ENCODE measurements at regions not wholly inside any gene's neighbourhood (a gene's known extent, or its start where the extent isn't known, plus 50 kb on each side); places are given as distances from the start of the nearest gene placed in this dataset.
"Not testable (repeated sequence)": the region's sequence is repeated elsewhere in the genome, so short reads cannot be mapped to it uniquely, and the experiment has no call there.

- DNase-seq (ENCODE audit: low read depth) = no peak
Measured at GRCh38 chr18:4544142-4544541, 89.0 kb upstream of the DLGAP1 start.

GRCh38 chr18:4543711-4544110 is 88.6 kb upstream of the DLGAP1 start:
- DNase-seq (ENCODE audit: low read depth) = no peak

GRCh38 chr18:4541588-4541987 is 86.5 kb upstream of the DLGAP1 start:
- DNase-seq (ENCODE audit: low read depth) = no peak

- DNase-seq (ENCODE audit: low read depth) = no peak
Measured at GRCh38 chr18:4536447-4536846, 81.3 kb upstream of the DLGAP1 start.

- no peak for DNase-seq (ENCODE audit: low read depth)
Measured at GRCh38 chr18:4528405-4528804, 73.3 kb upstream of the DLGAP1 start.

- not testable (repeated sequence) for DNase-seq (ENCODE audit: low read depth)
Measured at GRCh38 chr18:4527826-4528225, 72.7 kb upstream of the DLGAP1 start.

- DNase-seq (ENCODE audit: low read depth) = no peak
Measured at GRCh38 chr18:4524096-4524495, 69.0 kb upstream of the DLGAP1 start.

- no peak for DNase-seq (ENCODE audit: low read depth)
Measured at GRCh38 chr18:4511166-4511565, 56.1 kb upstream of the DLGAP1 start.

- no peak for DNase-seq (ENCODE audit: low read depth)
Measured at GRCh38 chr18:4510711-4511110, 55.6 kb upstream of the DLGAP1 start.

GRCh38 chr18:4510160-4510559 is 55.1 kb upstream of the DLGAP1 start:
- DNase-seq (ENCODE audit: low read depth) = no peak

Measured in stimulated activated CD8-positive, alpha-beta memory T cell treated with anti-CD3 and anti-CD28 coated beads, Interleukin-4, amount 100 ng/mL, for 24 hours (primary cell).